ENCODE measurements at regions not wholly inside any gene's neighbourhood (a gene's known extent, or its start where the extent isn't known, plus 50 kb on each side); places are given as distances from the start of the nearest gene placed in this dataset.

DNA sequence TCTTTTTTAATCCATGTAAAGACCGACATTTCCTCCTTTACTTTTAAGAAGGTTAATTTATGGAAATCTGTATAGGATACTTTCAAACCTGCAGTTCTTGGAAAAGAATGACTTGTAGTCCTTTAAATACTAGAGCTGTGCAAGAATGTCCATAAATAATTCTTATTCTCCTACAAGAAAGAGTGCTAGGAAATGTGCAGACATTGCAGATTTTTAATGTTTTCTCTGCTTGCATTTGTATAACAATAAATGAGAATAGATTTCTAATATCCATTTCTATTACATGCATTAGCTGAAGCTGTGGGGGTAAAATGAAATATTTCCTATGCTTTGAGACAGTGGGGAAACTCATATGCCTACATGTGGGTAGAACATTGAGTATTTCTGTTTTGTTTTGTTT is 607.2 kb upstream of the NOVA1 start:
- TF ChIP-seq, protein P1, sequence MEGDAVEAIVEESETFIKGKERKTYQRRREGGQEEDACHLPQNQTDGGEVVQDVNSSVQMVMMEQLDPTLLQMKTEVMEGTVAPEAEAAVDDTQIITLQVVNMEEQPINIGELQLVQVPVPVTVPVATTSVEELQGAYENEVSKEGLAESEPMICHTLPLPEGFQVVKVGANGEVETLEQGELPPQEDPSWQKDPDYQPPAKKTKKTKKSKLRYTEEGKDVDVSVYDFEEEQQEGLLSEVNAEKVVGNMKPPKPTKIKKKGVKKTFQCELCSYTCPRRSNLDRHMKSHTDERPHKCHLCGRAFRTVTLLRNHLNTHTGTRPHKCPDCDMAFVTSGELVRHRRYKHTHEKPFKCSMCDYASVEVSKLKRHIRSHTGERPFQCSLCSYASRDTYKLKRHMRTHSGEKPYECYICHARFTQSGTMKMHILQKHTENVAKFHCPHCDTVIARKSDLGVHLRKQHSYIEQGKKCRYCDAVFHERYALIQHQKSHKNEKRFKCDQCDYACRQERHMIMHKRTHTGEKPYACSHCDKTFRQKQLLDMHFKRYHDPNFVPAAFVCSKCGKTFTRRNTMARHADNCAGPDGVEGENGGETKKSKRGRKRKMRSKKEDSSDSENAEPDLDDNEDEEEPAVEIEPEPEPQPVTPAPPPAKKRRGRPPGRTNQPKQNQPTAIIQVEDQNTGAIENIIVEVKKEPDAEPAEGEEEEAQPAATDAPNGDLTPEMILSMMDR (IDR thresholded peaks at IDR 0.05; ENCODE audit: borderline replicate concordance, insufficient read depth, low read depth, low read length): no peak
- no peak overlapping the region for H3K4me3 ChIP-seq (ENCODE audit: low read depth, low read length)

DNA sequence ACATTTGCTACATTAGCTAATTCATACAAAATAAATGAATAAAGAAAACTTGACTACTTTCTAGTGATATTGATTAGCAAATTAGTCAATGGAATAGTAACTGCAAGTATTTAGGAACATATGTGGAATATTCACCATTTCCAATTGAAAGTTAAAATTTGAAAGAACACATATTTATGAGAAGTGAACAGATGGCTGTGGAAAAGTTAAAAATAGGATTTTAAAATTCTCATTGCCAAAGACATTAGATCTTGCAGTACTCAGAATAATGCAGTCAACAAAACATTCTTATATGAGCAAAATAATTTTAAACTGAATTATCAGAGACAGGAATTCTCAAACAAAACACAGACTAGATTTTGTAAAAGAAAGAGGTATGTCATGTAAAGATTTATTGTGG is 613.9 kb upstream of the NOVA1 start:
- H3K4me3 ChIP-seq (ENCODE audit: low read depth, low read length): no peak overlapping the region
- TF ChIP-seq, protein P1 (IDR thresholded peaks at IDR 0.05; ENCODE audit: borderline replicate concordance, insufficient read depth, low read depth, low read length): no peak

DNA sequence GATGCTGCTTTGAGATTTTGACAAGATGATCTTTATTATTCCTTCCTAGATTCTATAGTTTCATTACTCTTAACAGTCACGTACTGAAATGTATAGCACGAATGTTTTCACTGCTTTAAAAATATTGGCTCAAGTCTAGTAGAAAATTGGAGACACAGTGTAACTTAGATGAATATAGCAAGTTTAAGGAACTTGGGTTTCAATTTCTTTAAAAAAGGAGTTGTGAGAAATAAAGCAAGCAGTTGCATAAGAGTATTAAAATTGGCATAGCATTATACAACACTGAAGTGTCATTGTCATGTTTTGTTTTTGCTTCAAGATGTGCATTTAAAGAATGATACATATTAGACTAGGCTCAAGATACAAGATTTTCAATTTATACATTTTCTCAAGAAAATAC is 624.8 kb upstream of the NOVA1 start:
- TF ChIP-seq, protein P1 (IDR thresholded peaks at IDR 0.05; ENCODE audit: borderline replicate concordance, insufficient read depth, low read depth, low read length): no peak
- no peak overlapping the region for H3K4me3 ChIP-seq (ENCODE audit: low read depth, low read length)

DNA sequence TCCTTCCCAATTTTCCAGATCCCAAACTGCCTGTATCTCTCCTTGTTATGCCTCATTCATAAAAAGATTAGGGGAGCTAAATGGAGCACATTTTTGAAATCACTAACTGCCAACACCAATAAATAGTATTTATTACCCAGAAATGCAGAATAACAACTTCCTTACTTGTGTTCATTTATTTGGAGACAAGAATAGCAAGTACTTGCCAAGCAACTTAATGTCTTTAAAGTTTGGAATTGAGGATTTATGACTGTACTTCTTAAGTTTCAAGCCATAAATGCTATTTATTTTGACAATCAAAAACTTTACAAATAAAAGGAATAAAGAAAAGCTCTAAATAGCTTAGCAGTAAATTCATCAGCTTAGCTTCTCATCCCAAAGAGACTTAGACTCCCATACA is 626.1 kb upstream of the NOVA1 start:
- TF ChIP-seq, protein P1 (IDR thresholded peaks at IDR 0.05; ENCODE audit: borderline replicate concordance, insufficient read depth, low read depth, low read length): no peak

DNA sequence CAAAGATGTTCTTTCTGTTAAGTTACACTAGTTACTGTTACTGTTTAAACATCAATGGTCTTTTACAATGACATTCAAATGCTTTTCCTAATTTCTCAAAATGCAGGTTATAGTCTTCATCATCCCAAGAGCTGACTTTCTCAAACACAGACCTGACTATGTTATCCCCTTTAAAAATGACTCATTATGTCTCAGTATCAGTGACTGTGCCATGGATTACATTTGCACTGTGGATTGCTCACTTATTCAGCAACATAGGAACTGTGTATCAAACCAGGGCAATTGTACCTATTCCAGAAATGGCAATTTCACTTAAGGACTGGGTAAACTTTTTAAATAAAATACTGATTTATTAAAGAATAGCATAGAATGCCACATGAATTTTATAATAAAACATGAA is 630.2 kb upstream of the NOVA1 start:
- TF ChIP-seq, protein P1 (IDR thresholded peaks at IDR 0.05; ENCODE audit: borderline replicate concordance, insufficient read depth, low read depth, low read length): no peak
- no peak overlapping the region for H3K4me3 ChIP-seq (ENCODE audit: low read depth, low read length)

More for the DNA sequence above, 626.1 kb upstream of the NOVA1 start:
- H3K4me3 ChIP-seq (ENCODE audit: low read depth, low read length): no peak overlapping the region

DNA sequence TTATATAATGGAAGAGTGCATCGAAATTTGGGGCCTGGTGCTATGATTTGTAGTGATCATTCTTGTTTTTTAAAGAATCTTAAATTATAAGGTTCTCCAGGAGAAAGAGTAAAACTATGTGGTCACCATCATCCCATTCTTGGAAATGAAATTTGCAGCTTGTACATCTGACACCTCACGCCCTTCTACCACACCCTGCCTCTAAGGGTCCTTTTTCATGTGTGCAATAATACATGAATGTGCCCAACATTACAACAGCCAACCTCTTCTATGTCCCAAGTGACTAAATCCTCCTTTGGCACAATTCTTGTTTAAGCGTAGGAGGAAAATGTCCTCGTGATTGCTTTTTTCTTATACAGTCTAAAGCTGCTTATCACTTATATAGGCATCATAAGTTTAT is 636.5 kb upstream of the NOVA1 start:
- TF ChIP-seq, protein P1 (IDR thresholded peaks at IDR 0.05; ENCODE audit: borderline replicate concordance, insufficient read depth, low read depth, low read length): no peak
- H3K4me3 ChIP-seq (ENCODE audit: low read depth, low read length): no peak overlapping the region

DNA sequence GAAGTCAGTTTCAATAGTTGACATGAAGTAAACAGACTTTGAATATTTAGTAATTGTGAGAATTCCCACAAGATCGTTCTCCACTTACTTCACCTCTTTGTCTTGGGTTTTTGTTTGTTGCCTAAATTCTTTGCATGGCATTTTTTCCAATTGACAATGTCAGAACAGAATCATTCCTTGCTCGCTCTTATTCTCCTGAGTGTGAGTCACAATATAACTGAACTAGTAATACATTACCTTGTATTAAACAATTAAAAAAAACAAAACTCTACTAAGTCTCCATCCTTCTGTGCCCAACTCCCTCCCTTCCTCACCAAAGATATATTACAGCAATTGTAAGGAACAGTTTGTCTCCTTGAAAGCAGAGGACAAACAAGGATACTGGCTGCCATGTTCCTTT is 638.8 kb upstream of the NOVA1 start:
- no peak overlapping the region for H3K4me3 ChIP-seq (ENCODE audit: low read depth, low read length)
- TF ChIP-seq, protein P1 (IDR thresholded peaks at IDR 0.05; ENCODE audit: borderline replicate concordance, insufficient read depth, low read depth, low read length): no peak

All from GM12875 (cell line).